Vagina (tissue), 2 donors: ENCODE measurements at regions not wholly inside any gene's neighbourhood (a gene's known extent, or its start where the extent isn't known, plus 50 kb on each side); places are given as distances from the start of the nearest gene placed in this dataset.

Experiments
- CTCF ChIP-seq, 3 experiments: fragments of 450-650 bp in 2 of 3; fragments of 200-600 bp in 1 of 3; sonication (generic) in 1 of 3; IDR thresholded peaks; one replicate each; pipeline ENCODE4 v1.5.1; 2017 to 2019; ENCODE audit warnings: antibody characterized with exemption in 3 of 3, mild to moderate bottlenecking in 2 of 3, moderate library complexity in 2 of 3
- POLR2A ChIP-seq, 2 donors: fragments of 450-650 bp; IDR thresholded peaks; one replicate each; pipeline ENCODE4 v1.6.1; 2017; ENCODE audit warnings: antibody characterized with exemption in 2 of 2, mild to moderate bottlenecking in 2 of 2, moderate library complexity in 2 of 2

GRCh38 chr2:95685513-95685912 is 93.7 kb downstream of the TRIM43 start:
- TF ChIP-seq POLR2A (IDR thresholded peaks at IDR 0.05) (no peak), CTCF (IDR thresholded peaks at IDR 0.05) (no peak)
